H9 (cell line): ENCODE measurements at regions not wholly inside any gene's neighbourhood (a gene's known extent, or its start where the extent isn't known, plus 50 kb on each side); places are given as distances from the start of the nearest gene placed in this dataset.

ENCODE experiments used
- DNase-seq: peaks from one replicate; pipeline ENCODE4 v3.0.0-alpha.2; 2017
- H2AFZ ChIP-seq: one replicate; pipeline ENCODE4 v1.6.1; 2013; ENCODE audit warnings: mild to moderate bottlenecking, low read length, control low read depth, moderate library complexity
- H2AK5ac ChIP-seq: 2 replicates; pipeline ENCODE4 v1.6.1; 2013; ENCODE audit warnings: low read length, control low read depth, mixed read lengths; ENCODE audit not compliant: insufficient read length
- H2BK120ac ChIP-seq: one replicate; pipeline ENCODE4 v1.6.1; 2013; ENCODE audit warnings: low read depth, mild to moderate bottlenecking, low read length, control low read depth, inconsistent platforms; ENCODE audit not compliant: poor library complexity, severe bottlenecking
- H2BK12ac ChIP-seq: 2 replicates; pipeline ENCODE4 v1.6.1; 2013; ENCODE audit warnings: low read length, control low read depth, mixed read lengths, low read depth; ENCODE audit not compliant: insufficient read length
- H2BK15ac ChIP-seq: 2 replicates; pipeline ENCODE4 v1.6.1; 2013; ENCODE audit warnings: low read depth, low read length, control low read depth
- H2BK20ac ChIP-seq: one replicate; pipeline ENCODE4 v1.6.1; 2013; ENCODE audit warnings: low read depth, mild to moderate bottlenecking, low read length, control low read depth, inconsistent platforms; ENCODE audit not compliant: poor library complexity, severe bottlenecking
- H2BK5ac ChIP-seq: 2 replicates; pipeline ENCODE4 v1.6.1; 2013; ENCODE audit warnings: low read length, control low read depth, mixed read lengths; ENCODE audit not compliant: insufficient read length
- H3K14ac ChIP-seq: 2 replicates; pipeline ENCODE4 v1.6.1; 2013; ENCODE audit warnings: low read length, control low read depth; ENCODE audit not compliant: insufficient read depth
- H3K18ac ChIP-seq: 2 replicates; pipeline ENCODE4 v1.6.1; 2013; ENCODE audit warnings: low read depth, mild to moderate bottlenecking, mixed read lengths, low read length, control low read depth; ENCODE audit not compliant: insufficient read length
- H3K23ac ChIP-seq: 2 replicates; pipeline ENCODE4 v1.6.1; 2013; ENCODE audit warnings: low read length, control low read depth, mixed read lengths, low read depth; ENCODE audit not compliant: insufficient read length
- H3K23me2 ChIP-seq: 2 replicates; pipeline ENCODE4 v1.6.1; 2013; ENCODE audit warnings: low read depth, mild to moderate bottlenecking, mixed read lengths, low read length, control low read depth; ENCODE audit not compliant: insufficient read length, poor library complexity, severe bottlenecking
- H3K27ac ChIP-seq: 2 replicates; pipeline ENCODE4 v1.5.1; 2013; ENCODE audit warnings: low read length, control low read depth, mixed read lengths, low read depth; ENCODE audit not compliant: insufficient read length
- H3K27me3 ChIP-seq: 2 replicates; pipeline ENCODE4 v1.6.1; 2013; ENCODE audit warnings: low read length, control low read depth, inconsistent platforms; ENCODE audit not compliant: insufficient read depth
- H3K4ac ChIP-seq: 2 replicates; pipeline ENCODE4 v1.6.1; 2013; ENCODE audit warnings: low read depth, mild to moderate bottlenecking, control low read depth, inconsistent platforms, low read length, moderate library complexity
- H3K4me1 ChIP-seq: 2 replicates; pipeline ENCODE4 v1.6.1; 2013; ENCODE audit warnings: low read length, control low read depth, inconsistent platforms; ENCODE audit not compliant: insufficient read depth
- H3K4me2 ChIP-seq: 2 replicates; pipeline ENCODE4 v1.6.1; 2013; ENCODE audit warnings: low read length, control low read depth, mixed read lengths; ENCODE audit not compliant: insufficient read length, insufficient read depth
- H3K56ac ChIP-seq: 2 replicates; pipeline ENCODE4 v1.6.1; 2013; ENCODE audit warnings: low read depth, mild to moderate bottlenecking, mixed read lengths, low read length, control low read depth; ENCODE audit not compliant: insufficient read length
- H3K79me1 ChIP-seq: 2 replicates; pipeline ENCODE4 v1.6.1; 2013; ENCODE audit warnings: low read depth, mild to moderate bottlenecking, moderate library complexity, low read length, control low read depth, inconsistent platforms; ENCODE audit not compliant: insufficient read depth, poor library complexity, severe bottlenecking
- H3K79me2 ChIP-seq: 2 replicates; pipeline ENCODE4 v1.6.1; 2013; ENCODE audit warnings: low read length, control low read depth, inconsistent platforms; ENCODE audit not compliant: insufficient read depth
- H3K9ac ChIP-seq: 2 replicates; pipeline ENCODE4 v1.6.1; 2013; ENCODE audit warnings: low read length, control low read depth, mixed read lengths; ENCODE audit not compliant: insufficient read length; ENCODE audit errors: extremely low read depth
- H3K9me3 ChIP-seq: one replicate; pipeline ENCODE4 v1.6.1; 2013; ENCODE audit warnings: low read depth, low read length, inconsistent platforms; ENCODE audit not compliant: control insufficient read depth
- H3T11ph ChIP-seq: one replicate; pipeline ENCODE4 v1.6.1; 2013; ENCODE audit warnings: mild to moderate bottlenecking, low read length, control low read depth, inconsistent platforms
- H4K20me1 ChIP-seq: one replicate; pipeline ENCODE4 v1.6.1; 2013; ENCODE audit not compliant: control insufficient read depth, insufficient read length, insufficient read depth
- H4K5ac ChIP-seq: 2 replicates; pipeline ENCODE4 v1.6.1; 2013; ENCODE audit warnings: low read depth, mild to moderate bottlenecking, mixed read lengths, low read length, control low read depth; ENCODE audit not compliant: insufficient read length
- H4K8ac ChIP-seq: replicated peaks from 2 replicates; pipeline ENCODE4 v1.6.1; 2013; ENCODE audit warnings: low read length, control low read depth, mixed read lengths, low read depth; ENCODE audit not compliant: insufficient read length
- H4K91ac ChIP-seq: 2 replicates; pipeline ENCODE4 v1.6.1; 2013; ENCODE audit warnings: low read depth, mild to moderate bottlenecking, moderate library complexity, mixed read lengths, low read length, control low read depth; ENCODE audit not compliant: insufficient read length
- H3K27ac Mint-ChIP-seq, 3 experiments: 2 replicates in 2 of 3; 3 replicates in 1 of 3; pipeline ENCODE4 v1.8.0; 2020 to 2021; ENCODE audit warnings: mixed read lengths in 3 of 3, mild to moderate bottlenecking in 1 of 3, moderate library complexity in 1 of 3
- H3K27me3 Mint-ChIP-seq: 2 replicates; pipeline ENCODE4 v1.8.0; 2021; ENCODE audit warnings: low read depth, mild to moderate bottlenecking, moderate library complexity, mixed read lengths
- H3K36me3 Mint-ChIP-seq, 3 experiments: 2 replicates in 2 of 3; 3 replicates in 1 of 3; pipeline ENCODE4 v1.8.0; 2020 to 2021; ENCODE audit warnings: low read depth in 3 of 3, mixed read lengths in 3 of 3; ENCODE audit not compliant: insufficient read depth in 1 of 3
- H3K4me1 Mint-ChIP-seq, 2 experiments: 2 replicates each; pipeline ENCODE4 v1.8.0; 2020; ENCODE audit warnings: mixed read lengths in 2 of 2
- H3K4me3 Mint-ChIP-seq, 2 experiments: 2 replicates in 1 of 2; 3 replicates in 1 of 2; pipeline ENCODE4 v1.8.0; 2020 to 2021; ENCODE audit warnings: mild to moderate bottlenecking in 2 of 2, mixed read lengths in 2 of 2, moderate library complexity in 1 of 2
- H3K9me3 Mint-ChIP-seq, 2 experiments: 2 replicates in 1 of 2; 3 replicates in 1 of 2; pipeline ENCODE4 v1.8.0; 2020; ENCODE audit warnings: mild to moderate bottlenecking in 2 of 2, mixed read lengths in 2 of 2, moderate library complexity in 1 of 2
- WGBS: extraction: QIAGEN DNeasy Blood & Tissue Kit; methylation state at CpG from one replicate; pipeline ENCODE4 v1.1.7; 2013; ENCODE audit warnings: missing lambda C conversion rate, low lambda C conversion rate, mixed read lengths; ENCODE audit not compliant: insufficient read length; ENCODE audit errors: extremely low coverage; 5-methylcytosine and 5-hydroxymethylcytosine counted together
- TF ChIP-seq, protein P1 (sequence below): fragments of 200-600 bp; sonication (generic); conservative IDR thresholded peaks from 3 replicates; pipeline ENCODE4 v1.8.0; 2021; ENCODE audit warnings: antibody characterized with exemption, mild to moderate bottlenecking

DNA sequence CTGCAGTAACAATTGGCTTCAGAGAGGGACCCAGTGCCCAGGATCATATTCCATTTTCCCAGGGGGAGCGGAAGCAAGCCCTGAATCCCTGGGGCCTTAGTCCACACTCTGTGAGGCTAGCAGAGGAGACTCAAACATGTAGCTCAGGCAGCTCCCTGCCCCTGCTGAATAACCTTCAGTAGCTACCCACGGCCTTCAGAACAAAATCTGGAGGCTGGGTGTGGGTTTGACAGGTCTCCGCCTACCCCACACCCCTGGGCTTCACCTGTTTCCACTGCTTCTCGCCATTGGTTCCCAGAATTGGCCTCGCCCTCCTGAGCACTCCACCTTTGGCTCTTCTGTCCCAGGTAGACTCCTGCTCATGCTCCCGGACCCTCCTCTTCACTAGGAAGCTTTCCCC lies 93.6 kb upstream of the ATP2B2 start:
- TF ChIP-seq, protein P1, sequence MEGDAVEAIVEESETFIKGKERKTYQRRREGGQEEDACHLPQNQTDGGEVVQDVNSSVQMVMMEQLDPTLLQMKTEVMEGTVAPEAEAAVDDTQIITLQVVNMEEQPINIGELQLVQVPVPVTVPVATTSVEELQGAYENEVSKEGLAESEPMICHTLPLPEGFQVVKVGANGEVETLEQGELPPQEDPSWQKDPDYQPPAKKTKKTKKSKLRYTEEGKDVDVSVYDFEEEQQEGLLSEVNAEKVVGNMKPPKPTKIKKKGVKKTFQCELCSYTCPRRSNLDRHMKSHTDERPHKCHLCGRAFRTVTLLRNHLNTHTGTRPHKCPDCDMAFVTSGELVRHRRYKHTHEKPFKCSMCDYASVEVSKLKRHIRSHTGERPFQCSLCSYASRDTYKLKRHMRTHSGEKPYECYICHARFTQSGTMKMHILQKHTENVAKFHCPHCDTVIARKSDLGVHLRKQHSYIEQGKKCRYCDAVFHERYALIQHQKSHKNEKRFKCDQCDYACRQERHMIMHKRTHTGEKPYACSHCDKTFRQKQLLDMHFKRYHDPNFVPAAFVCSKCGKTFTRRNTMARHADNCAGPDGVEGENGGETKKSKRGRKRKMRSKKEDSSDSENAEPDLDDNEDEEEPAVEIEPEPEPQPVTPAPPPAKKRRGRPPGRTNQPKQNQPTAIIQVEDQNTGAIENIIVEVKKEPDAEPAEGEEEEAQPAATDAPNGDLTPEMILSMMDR: no peak
- Histone ChIP-seq H3K56ac (no peak overlapping the region), H3K79me2 (no peaks in the 10 kb centered on the region), H3K18ac (no peak overlapping the region), H4K20me1 (no peaks in the 10 kb centered on the region), H4K5ac (no peak overlapping the region), H4K91ac (no peak overlapping the region), H3K4ac (no peak overlapping the region), H2AK5ac (no peak overlapping the region), H3K23ac (no peak overlapping the region), H2AFZ (no peak overlapping the region), H3K14ac (no peak overlapping the region), H3K79me1 (no peaks in the 10 kb centered on the region), H2BK20ac (no peak overlapping the region), H3K27ac (no peak overlapping the region), H3K9ac (no peak overlapping the region), H3K23me2 (no peaks in the 10 kb centered on the region), H2BK15ac (no peak overlapping the region), H2BK5ac (no peak overlapping the region), H2BK120ac (no peak overlapping the region), H3K4me2 (no peak overlapping the region), H2BK12ac (no peak overlapping the region), H3K4me1 (no peaks in the 10 kb centered on the region), H3K9me3 (no peaks in the 10 kb centered on the region), H4K8ac (no peak overlapping the region), H3K27me3 (no peaks in the 10 kb centered on the region), H3T11ph (no peak overlapping the region)
- Mint-ChIP-seq H3K4me3 (no peak overlapping the region), H3K27me3 (peaks cover 4% of the 10 kb centered on the region), H3K4me1 (peaks cover 12 to 20% of the 10 kb centered on the region in 2 experiments), H3K36me3 (no peaks in the 10 kb centered on the region), H3K9me3 (no peaks in the 10 kb centered on the region), H3K27ac (no peak overlapping the region)
- no peak for DNase-seq
- WGBS: no CpG with 5 or more reads among the region's 6 CpGs
